ENCODE measurements at regions not wholly inside any gene's neighbourhood (a gene's known extent, or its start where the extent isn't known, plus 50 kb on each side); places are given as distances from the start of the nearest gene placed in this dataset.

DNA sequence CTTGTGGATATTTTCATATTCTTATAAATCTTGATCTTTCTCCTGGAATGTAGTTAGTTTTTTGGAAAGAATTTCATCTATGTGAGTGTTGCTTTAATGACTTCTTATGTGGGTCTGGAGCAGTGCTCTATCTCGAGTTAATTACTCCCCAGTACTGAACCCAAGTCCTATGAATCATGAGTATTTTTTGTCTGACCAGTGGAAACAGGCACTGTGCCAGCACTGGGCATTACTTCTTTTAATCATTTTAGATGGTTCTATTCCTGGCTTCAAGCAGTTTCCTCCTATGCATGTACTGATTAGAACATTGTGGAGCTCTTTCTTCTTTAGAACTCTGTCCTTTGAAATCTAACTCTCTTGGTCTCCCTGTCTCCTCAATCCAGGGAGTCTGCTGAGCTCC lies 466.3 kb downstream of the PCDH17 start:
- WGBS, 2 donors: 47 to 54% methylated on average over 1 of the region's 1 CpG
- ATAC-seq (ENCODE audit: low FRiP score in 2 of 2) (no peak), DNase-seq (no peak)
- H3K27me3 ChIP-seq: no peaks in the 10 kb centered on the region
- H3K27ac ChIP-seq: no peak overlapping the region
- no peaks in the 10 kb centered on the region for H3K36me3 ChIP-seq
- H3K9me3 ChIP-seq: no peaks in the 10 kb centered on the region
- H3K4me3 ChIP-seq: no peak overlapping the region
- TF ChIP-seq, protein P1, sequence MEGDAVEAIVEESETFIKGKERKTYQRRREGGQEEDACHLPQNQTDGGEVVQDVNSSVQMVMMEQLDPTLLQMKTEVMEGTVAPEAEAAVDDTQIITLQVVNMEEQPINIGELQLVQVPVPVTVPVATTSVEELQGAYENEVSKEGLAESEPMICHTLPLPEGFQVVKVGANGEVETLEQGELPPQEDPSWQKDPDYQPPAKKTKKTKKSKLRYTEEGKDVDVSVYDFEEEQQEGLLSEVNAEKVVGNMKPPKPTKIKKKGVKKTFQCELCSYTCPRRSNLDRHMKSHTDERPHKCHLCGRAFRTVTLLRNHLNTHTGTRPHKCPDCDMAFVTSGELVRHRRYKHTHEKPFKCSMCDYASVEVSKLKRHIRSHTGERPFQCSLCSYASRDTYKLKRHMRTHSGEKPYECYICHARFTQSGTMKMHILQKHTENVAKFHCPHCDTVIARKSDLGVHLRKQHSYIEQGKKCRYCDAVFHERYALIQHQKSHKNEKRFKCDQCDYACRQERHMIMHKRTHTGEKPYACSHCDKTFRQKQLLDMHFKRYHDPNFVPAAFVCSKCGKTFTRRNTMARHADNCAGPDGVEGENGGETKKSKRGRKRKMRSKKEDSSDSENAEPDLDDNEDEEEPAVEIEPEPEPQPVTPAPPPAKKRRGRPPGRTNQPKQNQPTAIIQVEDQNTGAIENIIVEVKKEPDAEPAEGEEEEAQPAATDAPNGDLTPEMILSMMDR (IDR thresholded peaks at IDR 0.05): no peak
- TF ChIP-seq EP300 (IDR thresholded peaks at IDR 0.05) (no peak), POLR2AphosphoS5 (IDR thresholded peaks at IDR 0.05) (no peak), POLR2A (IDR thresholded peaks at IDR 0.05) (no peak)
- no peaks in the 10 kb centered on the region for H3K4me1 ChIP-seq

DNA sequence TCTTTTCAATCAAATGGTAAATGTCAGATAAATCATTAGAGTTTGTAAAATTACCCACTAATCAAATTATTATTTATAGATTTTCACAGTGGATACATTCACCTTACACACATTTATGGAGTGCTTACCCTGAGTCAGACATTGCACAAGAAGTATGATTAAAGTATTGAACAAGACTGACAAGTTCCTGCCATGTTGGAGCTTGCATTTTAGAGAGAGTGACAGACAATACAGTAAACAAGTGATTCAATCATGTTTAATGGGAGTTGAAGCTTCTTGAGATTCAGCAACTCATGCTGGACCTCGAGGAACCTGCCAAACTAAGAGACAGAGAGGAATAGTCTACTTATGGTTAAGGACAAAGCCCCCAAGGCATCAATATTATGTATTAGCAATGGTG lies 487.8 kb downstream of the PCDH17 start:
- Histone ChIP-seq H3K4me3 (no peak overlapping the region), H3K27ac (no peak overlapping the region), H3K9me3 (no peaks in the 10 kb centered on the region), H3K4me1 (no peaks in the 10 kb centered on the region), H3K36me3 (no peaks in the 10 kb centered on the region), H3K27me3 (no peaks in the 10 kb centered on the region)
- WGBS, 2 donors: 50 to 87% methylated on average over 1 of the region's 1 CpG
- ATAC-seq (ENCODE audit: low FRiP score in 2 of 2) (no peak), DNase-seq (no peak)
- TF ChIP-seq EP300 (IDR thresholded peaks at IDR 0.05) (no peak), POLR2AphosphoS5 (IDR thresholded peaks at IDR 0.05) (no peak), POLR2A (IDR thresholded peaks at IDR 0.05) (no peak)
- TF ChIP-seq, protein P1 (IDR thresholded peaks at IDR 0.05): no peak

DNA sequence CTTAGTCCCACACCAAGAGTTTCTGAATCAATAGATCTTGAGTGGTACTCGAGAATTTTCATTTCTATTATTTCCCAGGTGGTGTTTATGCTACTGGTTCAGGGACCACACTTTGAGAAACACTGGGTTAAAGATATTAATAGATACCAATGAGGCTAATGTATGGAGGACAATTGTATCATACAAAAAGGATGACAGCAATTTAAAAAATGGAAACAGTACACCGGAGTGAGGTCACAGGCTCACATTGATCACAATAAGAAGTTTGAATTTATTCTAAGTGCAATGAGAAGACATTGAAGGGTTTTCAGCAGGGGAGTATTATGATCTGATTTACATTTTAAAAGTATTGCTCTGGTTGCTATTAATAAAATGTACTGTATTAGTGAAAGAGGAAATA lies 488.3 kb downstream of the PCDH17 start:
- H3K9me3 ChIP-seq: no peaks in the 10 kb centered on the region
- no peaks in the 10 kb centered on the region for H3K27me3 ChIP-seq
- H3K27ac ChIP-seq: no peak overlapping the region
- no peaks in the 10 kb centered on the region for H3K36me3 ChIP-seq
- ATAC-seq (ENCODE audit: low FRiP score in 2 of 2) (no peak), DNase-seq (no peak)
- H3K4me1 ChIP-seq: no peaks in the 10 kb centered on the region
- 66 to 80% methylated on average over 2 of the region's 2 CpGs for WGBS, 2 donors
- H3K4me3 ChIP-seq: no peak overlapping the region
- no peak for TF ChIP-seq EP300 (IDR thresholded peaks at IDR 0.05)

DNA sequence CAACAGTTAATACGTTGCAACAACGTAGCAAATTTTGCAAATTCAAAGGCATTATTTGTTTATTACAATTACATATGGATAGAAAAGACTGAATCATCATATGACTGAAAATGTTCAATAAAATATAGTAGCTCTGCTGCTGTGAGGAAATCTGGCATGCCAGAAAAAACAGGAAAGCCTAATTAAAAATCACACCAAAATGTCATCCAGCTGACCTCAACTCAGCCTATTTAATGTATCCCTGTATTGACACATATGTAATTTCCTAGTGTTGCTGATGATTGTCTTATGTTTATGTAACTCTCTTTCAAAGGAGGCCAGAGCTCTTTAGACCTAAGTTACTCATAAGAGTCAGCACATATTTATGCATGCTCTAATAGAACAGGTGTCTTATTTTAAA lies 495.0 kb downstream of the PCDH17 start:
- no peak for TF ChIP-seq POLR2A (IDR thresholded peaks at IDR 0.05)
- no peak for TF ChIP-seq POLR2AphosphoS5 (IDR thresholded peaks at IDR 0.05)
- TF ChIP-seq, protein P1 (IDR thresholded peaks at IDR 0.05): no peak
- no peak for TF ChIP-seq EP300 (IDR thresholded peaks at IDR 0.05)
- no peaks in the 10 kb centered on the region for H3K4me1 ChIP-seq
- no peak overlapping the region for H3K27ac ChIP-seq
- no peaks in the 10 kb centered on the region for H3K36me3 ChIP-seq
- ATAC-seq (ENCODE audit: low FRiP score in 2 of 2) (no peak), DNase-seq (no peak)
- 68 to 76% methylated on average over 2 of the region's 2 CpGs for WGBS, 2 donors
- H3K4me3 ChIP-seq: no peak overlapping the region
- no peaks in the 10 kb centered on the region for H3K27me3 ChIP-seq
- no peaks in the 10 kb centered on the region for H3K9me3 ChIP-seq

DNA sequence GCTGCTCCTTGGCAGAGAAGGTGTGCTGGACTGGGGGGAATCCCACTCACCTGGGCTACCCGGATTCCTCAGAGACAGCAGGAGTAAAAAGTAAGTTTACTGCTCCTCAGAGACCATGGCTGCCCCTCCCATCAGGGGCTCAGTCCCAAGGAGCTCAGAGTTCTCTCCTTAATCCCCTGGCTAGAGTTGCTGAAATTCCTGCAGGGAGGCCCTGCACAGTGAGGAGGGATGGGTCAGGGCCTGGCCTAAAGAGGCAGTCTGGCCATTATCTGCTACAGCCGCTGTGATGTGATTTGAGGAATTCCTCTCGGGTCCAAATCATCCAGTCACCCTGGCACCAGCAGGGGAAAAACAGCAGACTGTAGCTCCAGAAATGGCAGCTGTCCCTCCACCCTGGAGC lies 502.5 kb downstream of the PCDH17 start:
- TF ChIP-seq EP300 (IDR thresholded peaks at IDR 0.05): no peak
- TF ChIP-seq POLR2A (IDR thresholded peaks at IDR 0.05): no peak
- TF ChIP-seq, protein P1 (IDR thresholded peaks at IDR 0.05): no peak
- no peak for TF ChIP-seq POLR2AphosphoS5 (IDR thresholded peaks at IDR 0.05)
- H3K9me3 ChIP-seq: no peaks in the 10 kb centered on the region

More for the DNA sequence above, 502.5 kb downstream of the PCDH17 start:
- DNase-seq: no peak
- H3K27ac ChIP-seq: no peak overlapping the region
- H3K4me1 ChIP-seq: no peaks in the 10 kb centered on the region
- no peak overlapping the region for H3K4me3 ChIP-seq
- H3K27me3 ChIP-seq: no peaks in the 10 kb centered on the region
- no peak for ATAC-seq (ENCODE audit: low FRiP score in 2 of 2)
- no peaks in the 10 kb centered on the region for H3K36me3 ChIP-seq
- 95 to 100% methylated on average over 2 to 3 of the region's 3 CpGs for WGBS, 2 donors

All from upper lobe of left lung (tissue), 6 donors.